Effector memory CD8-positive, alpha-beta T cell (primary cell): ENCODE measurements at regions not wholly inside any gene's neighbourhood (a gene's known extent, or its start where the extent isn't known, plus 50 kb on each side); places are given as distances from the start of the nearest gene placed in this dataset.

Experiments used
- ATAC-seq: fragments of 150-1000 bp; cut with Tn5 transposase; replicated peaks from 2 replicates; pipeline ENCODE4 v1.10.0; 2021; ENCODE audit warnings: mild to moderate bottlenecking, moderate library complexity
- DNase-seq, 3 experiments: peaks; one replicate each; pipeline ENCODE4 v3.0.0; 2021
- H3K27ac Mint-ChIP-seq, 2 donors: one replicate each; pipeline ENCODE4 v1.8.0; 2022; ENCODE audit warnings: mild to moderate bottlenecking in 2 of 2, mixed read lengths in 2 of 2, moderate library complexity in 2 of 2
- H3K27me3 Mint-ChIP-seq, 2 donors: one replicate each; pipeline ENCODE4 v1.8.0; 2022; ENCODE audit warnings: mixed read lengths in 2 of 2
- H3K36me3 Mint-ChIP-seq: one replicate; pipeline ENCODE4 v1.8.0; 2022; ENCODE audit warnings: mild to moderate bottlenecking, moderate library complexity, mixed read lengths; ENCODE audit not compliant: insufficient read depth
- H3K4me1 Mint-ChIP-seq, 2 donors: one replicate each; pipeline ENCODE4 v1.8.0; 2022; ENCODE audit warnings: low read depth in 2 of 2, mixed read lengths in 2 of 2
- H3K4me3 Mint-ChIP-seq, 2 donors: one replicate each; pipeline ENCODE4 v1.8.0; 2022; ENCODE audit warnings: mild to moderate bottlenecking in 2 of 2, mixed read lengths in 2 of 2, moderate library complexity in 2 of 2
- H3K9me3 Mint-ChIP-seq, 2 donors: one replicate each; pipeline ENCODE4 v1.8.0; 2022; ENCODE audit warnings: mixed read lengths in 2 of 2

- Mint-ChIP-seq H3K4me3 (no peak overlapping the region), H3K9me3 (peaks cover 0 to 1% of the 10 kb centered on the region in 2 donors), H3K27ac (no peak overlapping the region), H3K36me3 (no peaks in the 10 kb centered on the region), H3K27me3 (peaks cover 0 to 6% of the 10 kb centered on the region in 2 donors), H3K4me1 (no peaks in the 10 kb centered on the region)
- ATAC-seq: no peak
- DNase-seq: no peak
Measured at GRCh38 chr16:88284626-88285513, 97.9 kb upstream of the ZNF469 start.

- peaks cover 0 to 6% of the 10 kb centered on the region in 2 donors for H3K27me3 Mint-ChIP-seq
- no peaks in the 10 kb centered on the region for H3K36me3 Mint-ChIP-seq
- ATAC-seq (no peak), DNase-seq (no peak)
- H3K27ac Mint-ChIP-seq: no peak overlapping the region
- no peaks in the 10 kb centered on the region for H3K4me1 Mint-ChIP-seq
- H3K4me3 Mint-ChIP-seq: no peak overlapping the region
- peaks cover 0 to 1% of the 10 kb centered on the region in 2 donors for H3K9me3 Mint-ChIP-seq
Measured at GRCh38 chr16:88285514-88285822, 97.3 kb upstream of the ZNF469 start.

DNA sequence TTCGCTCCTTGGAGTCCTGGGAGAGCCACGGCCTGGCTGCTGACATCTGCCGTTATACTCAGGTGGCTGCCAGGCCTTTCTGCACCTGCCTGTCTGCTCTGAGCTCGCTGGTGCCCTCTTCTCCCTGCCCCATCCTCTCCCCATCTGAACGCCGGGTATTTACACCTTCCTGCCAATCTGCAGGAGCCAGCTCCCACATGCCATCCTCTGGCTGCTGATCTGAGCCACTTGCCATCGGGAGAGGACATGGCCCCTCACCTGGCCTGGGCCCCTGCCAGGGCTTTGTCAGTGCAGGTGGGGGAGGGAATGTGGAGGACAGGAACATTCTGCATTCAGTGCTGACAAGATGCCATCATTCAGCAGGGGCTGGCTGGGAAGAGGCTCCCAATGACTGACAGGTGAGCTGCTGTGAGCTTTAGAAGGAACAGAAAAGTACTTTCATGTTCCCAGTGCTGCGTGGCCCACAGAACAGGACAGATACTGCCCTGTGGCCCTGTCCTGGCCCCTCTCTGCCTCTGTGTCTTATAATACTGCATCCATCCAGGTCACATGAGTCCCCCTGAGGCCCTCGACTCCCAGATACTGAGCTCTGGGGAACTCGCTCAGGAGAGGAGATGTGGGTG, 96.3 kb upstream of the ZNF469 start:
- H3K4me1 Mint-ChIP-seq: no peaks in the 10 kb centered on the region
- ATAC-seq (no peak), DNase-seq (no peak)
- peaks cover 0 to 6% of the 10 kb centered on the region in 2 donors for H3K27me3 Mint-ChIP-seq
- no peak overlapping the region for H3K27ac Mint-ChIP-seq
- no peaks in the 10 kb centered on the region for H3K36me3 Mint-ChIP-seq
- H3K4me3 Mint-ChIP-seq: no peak overlapping the region
- H3K9me3 Mint-ChIP-seq: peaks cover 0 to 1% of the 10 kb centered on the region in 2 donors

DNA sequence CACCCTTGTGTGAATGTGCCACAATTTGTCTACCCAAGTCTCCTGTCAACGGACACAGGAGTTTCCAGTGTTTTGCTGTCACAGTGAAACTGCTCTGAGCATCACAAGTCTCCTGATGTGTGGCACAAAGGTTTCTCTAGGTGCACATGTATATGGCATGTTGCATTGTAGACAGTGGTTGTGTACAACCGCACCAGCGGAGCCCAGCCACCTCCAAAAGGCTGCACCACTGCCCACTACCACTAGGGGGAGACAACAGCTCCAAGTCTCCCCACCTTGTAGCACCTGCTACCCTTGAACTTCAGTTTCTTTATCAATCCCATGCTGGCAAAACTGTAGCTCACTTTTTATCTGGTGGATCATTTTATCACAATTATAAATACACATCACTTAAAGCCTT, 95.5 kb upstream of the ZNF469 start:
- ATAC-seq (no peak), DNase-seq (no peak)
- Mint-ChIP-seq H3K27me3 (peaks cover 0 to 6% of the 10 kb centered on the region in 2 donors), H3K4me1 (no peaks in the 10 kb centered on the region), H3K27ac (no peak overlapping the region), H3K9me3 (peaks cover 0 to 1% of the 10 kb centered on the region in 2 donors), H3K36me3 (no peaks in the 10 kb centered on the region), H3K4me3 (no peak overlapping the region)

DNA sequence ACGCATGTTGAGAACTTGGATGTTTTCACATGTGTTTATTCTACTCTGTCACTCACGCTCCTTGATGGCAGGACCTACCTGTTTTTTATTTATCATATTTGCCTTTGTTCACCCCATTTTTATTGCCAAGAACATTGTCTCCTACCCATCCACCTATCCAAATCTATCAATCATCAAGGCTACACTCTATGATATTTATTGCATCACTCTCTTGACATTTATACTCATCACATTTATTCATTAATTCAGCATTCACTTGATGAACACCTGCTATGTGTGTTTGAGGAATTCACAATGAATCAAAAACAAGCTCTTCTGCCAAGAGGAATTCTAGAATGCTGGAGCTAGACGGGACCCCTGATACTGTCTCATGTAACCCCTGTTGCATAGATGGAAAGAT, 94.5 kb upstream of the ZNF469 start:
- H3K27me3 Mint-ChIP-seq: peaks cover 8% of the 10 kb centered on the region in 2 donors
- H3K4me3 Mint-ChIP-seq: no peak overlapping the region
- no peak for DNase-seq
- peaks cover 0 to 1% of the 10 kb centered on the region in 2 donors for H3K9me3 Mint-ChIP-seq
- H3K4me1 Mint-ChIP-seq: no peaks in the 10 kb centered on the region
- H3K36me3 Mint-ChIP-seq: no peaks in the 10 kb centered on the region
- no peak overlapping the region for H3K27ac Mint-ChIP-seq
- ATAC-seq: no peak

GRCh38 chr16:88289001-88289400, 93.8 kb upstream of the ZNF469 start:
- Mint-ChIP-seq H3K36me3 (no peaks in the 10 kb centered on the region), H3K27me3 (peaks cover 12 to 14% of the 10 kb centered on the region in 2 donors), H3K27ac (no peak overlapping the region), H3K4me3 (no peak overlapping the region), H3K9me3 (peaks cover 0 to 1% of the 10 kb centered on the region in 2 donors), H3K4me1 (no peaks in the 10 kb centered on the region)
- no peak for ATAC-seq
- DNase-seq: no peak

GRCh38 chr16:88289561-88289960, 93.2 kb upstream of the ZNF469 start:
- DNase-seq (no peak), ATAC-seq (no peak)
- Mint-ChIP-seq H3K4me3 (no peak overlapping the region), H3K27me3 (peaks cover 12 to 20% of the 10 kb centered on the region in 2 donors), H3K4me1 (no peaks in the 10 kb centered on the region), H3K27ac (no peak overlapping the region), H3K9me3 (peaks cover 0 to 1% of the 10 kb centered on the region in 2 donors), H3K36me3 (no peaks in the 10 kb centered on the region)

DNA sequence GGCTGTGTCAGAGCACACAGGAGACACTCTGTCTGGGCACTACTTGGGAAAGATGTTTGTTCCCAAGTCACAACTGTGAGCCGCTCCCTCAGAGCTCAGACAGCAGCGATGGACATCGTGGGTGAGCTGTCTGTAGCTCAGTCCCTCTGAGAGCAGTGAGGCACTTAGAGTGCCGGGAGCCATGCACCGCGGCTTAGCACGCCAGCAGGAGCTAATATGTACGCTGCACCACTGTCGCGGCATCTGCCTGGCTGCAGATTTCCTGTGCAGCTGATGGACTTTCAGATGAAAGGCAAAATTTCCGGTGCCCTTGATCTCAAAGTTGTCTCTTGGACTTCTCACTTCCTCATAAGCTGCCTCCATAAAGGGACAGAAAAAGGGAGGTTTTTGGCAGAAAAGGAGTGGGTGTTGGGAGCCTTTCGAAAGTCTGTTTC, 92.8 kb upstream of the ZNF469 start:
- no peak overlapping the region for H3K4me3 Mint-ChIP-seq
- H3K36me3 Mint-ChIP-seq: no peaks in the 10 kb centered on the region
- DNase-seq: no peak
- ATAC-seq: no peak
- H3K4me1 Mint-ChIP-seq: no peaks in the 10 kb centered on the region
- peaks cover 0 to 1% of the 10 kb centered on the region in 2 donors for H3K9me3 Mint-ChIP-seq
- H3K27ac Mint-ChIP-seq: no peak overlapping the region
- H3K27me3 Mint-ChIP-seq: peaks cover 12 to 21% of the 10 kb centered on the region in 2 donors

GRCh38 chr16:88290850-88291830, 91.6 kb upstream of the ZNF469 start:
- ATAC-seq (no peak), DNase-seq (no peak)
- peaks cover 12 to 21% of the 10 kb centered on the region in 2 donors for H3K27me3 Mint-ChIP-seq
- peaks cover 0 to 1% of the 10 kb centered on the region in 2 donors for H3K9me3 Mint-ChIP-seq
- no peak overlapping the region for H3K27ac Mint-ChIP-seq
- H3K4me1 Mint-ChIP-seq: no peaks in the 10 kb centered on the region
- H3K4me3 Mint-ChIP-seq: no peak overlapping the region
- no peaks in the 10 kb centered on the region for H3K36me3 Mint-ChIP-seq

GRCh38 chr16:88292007-88292970, 90.5 kb upstream of the ZNF469 start:
- Mint-ChIP-seq H3K4me1 (no peaks in the 10 kb centered on the region), H3K9me3 (no peaks in the 10 kb centered on the region), H3K4me3 (no peak overlapping the region), H3K27ac (no peak overlapping the region), H3K27me3 (peaks cover 14 to 22% of the 10 kb centered on the region in 2 donors), H3K36me3 (no peaks in the 10 kb centered on the region)
- DNase-seq: no peak
- ATAC-seq: no peak

GRCh38 chr16:88293097-88293496, 89.7 kb upstream of the ZNF469 start:
- H3K27ac Mint-ChIP-seq: no peak overlapping the region
- no peak for DNase-seq
- H3K36me3 Mint-ChIP-seq: no peaks in the 10 kb centered on the region
- H3K4me1 Mint-ChIP-seq: no peaks in the 10 kb centered on the region
- no peaks in the 10 kb centered on the region for H3K9me3 Mint-ChIP-seq
- no peak for ATAC-seq
- H3K4me3 Mint-ChIP-seq: no peak overlapping the region
- peaks cover 22 to 30% of the 10 kb centered on the region in 2 donors for H3K27me3 Mint-ChIP-seq

DNA sequence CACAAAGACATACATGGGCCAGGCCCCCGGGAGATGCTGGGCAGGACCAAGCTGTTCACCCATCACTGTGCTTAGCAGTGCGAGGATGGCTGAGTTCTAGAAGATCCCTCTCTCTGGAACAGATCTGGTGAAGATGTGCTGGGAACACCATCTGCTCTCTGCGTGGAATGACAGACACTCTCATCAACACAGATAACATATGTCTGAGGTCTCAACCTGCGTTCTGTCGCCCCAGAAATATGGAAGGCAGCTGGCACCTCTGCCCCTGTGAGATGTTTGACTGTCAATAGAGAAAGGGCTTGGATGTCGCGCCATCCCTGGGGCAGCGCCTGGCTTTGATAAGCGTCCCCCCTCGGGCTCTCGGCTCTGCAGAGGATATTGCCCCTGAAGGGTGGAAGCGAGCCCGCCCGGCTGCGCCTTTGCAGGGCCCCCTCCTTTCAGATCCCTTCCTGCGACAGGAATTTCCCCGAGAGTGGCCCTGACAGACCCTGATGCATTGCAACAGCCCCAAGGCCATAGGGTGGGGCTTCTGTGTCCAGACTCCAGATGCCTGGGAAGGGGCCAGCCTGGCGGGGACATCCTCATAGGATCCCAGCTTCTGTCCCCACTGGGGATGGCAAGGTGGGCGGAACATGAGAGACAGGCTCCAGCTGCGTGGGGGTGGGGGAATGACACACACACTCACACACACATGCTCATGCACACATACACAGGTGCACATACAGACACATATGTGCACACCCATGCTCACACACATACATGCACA, 86.9 kb upstream of the ZNF469 start:
- Mint-ChIP-seq H3K4me3 (no peak overlapping the region), H3K27ac (no peak overlapping the region), H3K36me3 (no peaks in the 10 kb centered on the region), H3K27me3 (peaks cover 37 to 38% of the 10 kb centered on the region in 2 donors), H3K4me1 (peaks cover 4 to 6% of the 10 kb centered on the region in 2 donors), H3K9me3 (no peaks in the 10 kb centered on the region)
- DNase-seq (no peak), ATAC-seq (no peak)
